Spleen (tissue), 7 donors: ENCODE measurements at regions not wholly inside any gene's neighbourhood (a gene's known extent, or its start where the extent isn't known, plus 50 kb on each side); places are given as distances from the start of the nearest gene placed in this dataset.

Source experiments
- POLR2A ChIP-seq, 3 donors: fragments of 450-650 bp; IDR thresholded peaks; one replicate each; pipeline ENCODE4 v1.5.1; 2017; ENCODE audit warnings: antibody characterized with exemption in 3 of 3, mild to moderate bottlenecking in 1 of 3
- TF ChIP-seq, protein P1 (sequence below), 11 experiments: fragments of 200-600 bp in 7 of 11; fragments of 450-650 bp in 4 of 11; sonication (generic) in 4 of 11; IDR thresholded peaks in 8 of 11; conservative IDR thresholded peaks in 3 of 11; 1 replicate in 7 of 11; 2 replicates in 4 of 11; pipeline versions ENCODE4 v1.4.0 to v1.8.0; 2016 to 2021; ENCODE audit warnings: antibody characterized with exemption in 11 of 11, inconsistent platforms in 4 of 11, mild to moderate bottlenecking in 1 of 11
- donor health status: DM: no; HTN: no; CAD: no; lungs with moderate emphysema.
- donor health status: DM: no; HTN: no; CAD: no.
- donor health status: DM: no; HTN: no; CAD: no.

DNA sequence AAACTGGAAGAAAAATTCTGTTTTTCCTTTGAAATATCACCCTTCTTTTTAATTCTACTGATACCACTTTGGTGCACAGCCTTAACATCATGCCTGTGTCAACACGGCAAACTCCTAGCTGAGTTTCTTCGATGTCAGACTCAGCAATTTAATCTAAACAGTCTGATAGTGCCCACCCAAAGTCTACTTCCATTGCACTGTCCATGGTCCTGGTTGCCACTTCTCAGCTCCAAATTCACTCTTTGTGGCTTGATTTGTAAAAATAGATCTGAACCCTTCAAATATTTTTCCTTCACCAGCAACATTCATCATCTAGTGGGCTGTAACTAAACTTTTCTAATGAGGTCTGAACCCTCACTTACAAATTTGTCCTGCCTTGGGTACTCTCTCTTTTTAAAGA lies 107.8 kb downstream of the NUDT12 start:
- TF ChIP-seq, protein P1, sequence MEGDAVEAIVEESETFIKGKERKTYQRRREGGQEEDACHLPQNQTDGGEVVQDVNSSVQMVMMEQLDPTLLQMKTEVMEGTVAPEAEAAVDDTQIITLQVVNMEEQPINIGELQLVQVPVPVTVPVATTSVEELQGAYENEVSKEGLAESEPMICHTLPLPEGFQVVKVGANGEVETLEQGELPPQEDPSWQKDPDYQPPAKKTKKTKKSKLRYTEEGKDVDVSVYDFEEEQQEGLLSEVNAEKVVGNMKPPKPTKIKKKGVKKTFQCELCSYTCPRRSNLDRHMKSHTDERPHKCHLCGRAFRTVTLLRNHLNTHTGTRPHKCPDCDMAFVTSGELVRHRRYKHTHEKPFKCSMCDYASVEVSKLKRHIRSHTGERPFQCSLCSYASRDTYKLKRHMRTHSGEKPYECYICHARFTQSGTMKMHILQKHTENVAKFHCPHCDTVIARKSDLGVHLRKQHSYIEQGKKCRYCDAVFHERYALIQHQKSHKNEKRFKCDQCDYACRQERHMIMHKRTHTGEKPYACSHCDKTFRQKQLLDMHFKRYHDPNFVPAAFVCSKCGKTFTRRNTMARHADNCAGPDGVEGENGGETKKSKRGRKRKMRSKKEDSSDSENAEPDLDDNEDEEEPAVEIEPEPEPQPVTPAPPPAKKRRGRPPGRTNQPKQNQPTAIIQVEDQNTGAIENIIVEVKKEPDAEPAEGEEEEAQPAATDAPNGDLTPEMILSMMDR (IDR thresholded peaks at IDR 0.05 in 8 of 11, conservative IDR thresholded peaks at IDR 0.05 in 3 of 11) = no peak
- TF ChIP-seq POLR2A (IDR thresholded peaks at IDR 0.05) = no peak
